Activated CD4-positive, alpha-beta T cell treated with anti-CD3 and anti-CD28 coated beads, Interleukin-2, Interleukin-6, amounts not matched to agents 100 ng/mL and 50 ng/mL, durations not matched to agents 16 hours and 8 hours (primary cell): ENCODE measurements at regions not wholly inside any gene's neighbourhood (a gene's known extent, or its start where the extent isn't known, plus 50 kb on each side); places are given as distances from the start of the nearest gene placed in this dataset.

Source experiments
- DNase-seq: peaks from one replicate; pipeline ENCODE4 v3.0.0-alpha.2; 2020

- DNase-seq, result no peak
Observed at GRCh38 chr20:10925767-10926166, 252.0 kb upstream of the JAG1 start.

- no peak for DNase-seq
Observed at GRCh38 chr20:10927011-10927583, 253.3 kb upstream of the JAG1 start.

GRCh38 chr20:10927936-10928840 is 254.4 kb upstream of the JAG1 start:
- DNase-seq, result no peak

GRCh38 chr20:10928841-10929421 is 255.1 kb upstream of the JAG1 start:
- DNase-seq, result no peak

- no peak for DNase-seq
Observed at GRCh38 chr20:10935658-10936402, 262.0 kb upstream of the JAG1 start.

- DNase-seq, result no peak
Observed at GRCh38 chr20:10936786-10937185, 263.0 kb upstream of the JAG1 start.

GRCh38 chr20:10939331-10939941 is 265.6 kb upstream of the JAG1 start:
- no peak for DNase-seq

- no peak for DNase-seq
Observed at GRCh38 chr20:10940941-10941340, 267.1 kb upstream of the JAG1 start.

- no peak for DNase-seq
Observed at GRCh38 chr20:10943686-10944265, 270.0 kb upstream of the JAG1 start.

- no peak for DNase-seq
Observed at GRCh38 chr20:10946124-10946880, 272.5 kb upstream of the JAG1 start.

GRCh38 chr20:10947726-10948125 is 273.9 kb upstream of the JAG1 start:
- DNase-seq, result no peak

GRCh38 chr20:10949930-10950783 is 276.4 kb upstream of the JAG1 start:
- no peak for DNase-seq

GRCh38 chr20:10951216-10951615 is 277.4 kb upstream of the JAG1 start:
- no peak for DNase-seq

- no peak for DNase-seq
Observed at GRCh38 chr20:10951904-10952303, 278.1 kb upstream of the JAG1 start.

- DNase-seq, result no peak
Observed at GRCh38 chr20:10953437-10953836, 279.6 kb upstream of the JAG1 start.

GRCh38 chr20:10954137-10954840 is 280.5 kb upstream of the JAG1 start:
- no peak for DNase-seq

- DNase-seq, result no peak
Observed at GRCh38 chr20:10954908-10955580, 281.2 kb upstream of the JAG1 start.

GRCh38 chr20:10958279-10958678 is 284.5 kb upstream of the JAG1 start:
- no peak for DNase-seq

GRCh38 chr20:10960416-10960815 is 286.6 kb upstream of the JAG1 start:
- no peak for DNase-seq
